GM20000 (cell line): ENCODE measurements at regions not wholly inside any gene's neighbourhood (a gene's known extent, or its start where the extent isn't known, plus 50 kb on each side); places are given as distances from the start of the nearest gene placed in this dataset.

Source experiments
- DNase-seq: peaks from one replicate; pipeline ENCODE4 v3.0.0; 2012; ENCODE audit warnings: low spot score
- TF ChIP-seq, protein P1 (sequence below): IDR thresholded peaks from 2 replicates; pipeline ENCODE4 v1.5.1; 2012; ENCODE audit warnings: mild to moderate bottlenecking, control low read depth; ENCODE audit errors: extremely low read depth, missing control alignments

DNA sequence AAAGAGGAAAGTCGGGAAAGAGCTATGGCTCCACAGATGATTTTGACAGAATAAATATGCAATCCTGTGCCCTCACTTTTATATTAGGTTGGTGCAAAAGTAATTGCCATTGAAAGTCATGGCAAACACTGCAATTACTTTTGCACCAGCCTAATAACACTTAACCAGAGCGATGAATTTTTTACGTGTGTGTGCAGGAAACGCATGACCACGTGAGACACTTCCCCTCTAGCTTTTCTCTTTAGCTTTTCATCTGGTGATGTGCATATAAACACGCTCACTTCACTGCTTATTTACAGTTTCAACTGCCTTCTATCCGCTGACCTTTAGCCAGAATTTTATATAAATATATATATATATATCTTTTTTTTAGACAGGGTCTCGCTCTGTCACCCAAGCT, 216.3 kb upstream of the PSMD7 start:
- no peak for DNase-seq
- TF ChIP-seq, protein P1, sequence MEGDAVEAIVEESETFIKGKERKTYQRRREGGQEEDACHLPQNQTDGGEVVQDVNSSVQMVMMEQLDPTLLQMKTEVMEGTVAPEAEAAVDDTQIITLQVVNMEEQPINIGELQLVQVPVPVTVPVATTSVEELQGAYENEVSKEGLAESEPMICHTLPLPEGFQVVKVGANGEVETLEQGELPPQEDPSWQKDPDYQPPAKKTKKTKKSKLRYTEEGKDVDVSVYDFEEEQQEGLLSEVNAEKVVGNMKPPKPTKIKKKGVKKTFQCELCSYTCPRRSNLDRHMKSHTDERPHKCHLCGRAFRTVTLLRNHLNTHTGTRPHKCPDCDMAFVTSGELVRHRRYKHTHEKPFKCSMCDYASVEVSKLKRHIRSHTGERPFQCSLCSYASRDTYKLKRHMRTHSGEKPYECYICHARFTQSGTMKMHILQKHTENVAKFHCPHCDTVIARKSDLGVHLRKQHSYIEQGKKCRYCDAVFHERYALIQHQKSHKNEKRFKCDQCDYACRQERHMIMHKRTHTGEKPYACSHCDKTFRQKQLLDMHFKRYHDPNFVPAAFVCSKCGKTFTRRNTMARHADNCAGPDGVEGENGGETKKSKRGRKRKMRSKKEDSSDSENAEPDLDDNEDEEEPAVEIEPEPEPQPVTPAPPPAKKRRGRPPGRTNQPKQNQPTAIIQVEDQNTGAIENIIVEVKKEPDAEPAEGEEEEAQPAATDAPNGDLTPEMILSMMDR, result no peak

GRCh38 chr16:74079232-74079586, 217.4 kb upstream of the PSMD7 start:
- no peak for DNase-seq

GRCh38 chr16:74078511-74079231, 217.9 kb upstream of the PSMD7 start:
- TF ChIP-seq, protein P1, result no peak
- DNase-seq, result no peak

More at GRCh38 chr16:74079232-74079586, 217.4 kb upstream of the PSMD7 start:
- TF ChIP-seq, protein P1, result no peak

- TF ChIP-seq, protein P1, result no peak
- no peak for DNase-seq
Observed at GRCh38 chr16:74076568-74076967, 220.0 kb upstream of the PSMD7 start.

DNA sequence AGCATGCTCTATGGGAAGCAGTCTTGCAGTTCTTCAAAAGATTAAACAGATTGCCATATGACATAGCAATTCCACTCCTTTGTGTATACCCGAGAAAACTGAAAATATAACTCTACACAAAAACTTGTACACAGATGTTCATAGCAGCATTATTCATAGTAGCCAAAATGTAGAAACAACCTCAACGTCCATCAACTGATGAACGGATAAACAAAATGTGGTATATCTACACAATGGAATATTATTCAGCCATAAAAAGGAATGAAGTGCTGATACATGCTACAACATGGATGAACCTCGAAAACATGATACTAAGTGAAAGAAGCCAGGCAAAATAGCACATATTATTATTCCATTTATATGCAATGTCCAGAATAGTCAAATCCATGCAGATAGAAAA, 221.2 kb upstream of the PSMD7 start:
- DNase-seq, result no peak
- TF ChIP-seq, protein P1, result no peak

GRCh38 chr16:74073456-74073855, 223.2 kb upstream of the PSMD7 start:
- no peak for DNase-seq
- TF ChIP-seq, protein P1, result no peak

GRCh38 chr16:74071996-74072535, 224.5 kb upstream of the PSMD7 start:
- TF ChIP-seq, protein P1, result no peak
- no peak for DNase-seq
